CD4-positive, alpha-beta T cell treated with Interleukin-17A for 4 hours (primary cell): ENCODE measurements at regions not wholly inside any gene's neighbourhood (a gene's known extent, or its start where the extent isn't known, plus 50 kb on each side); places are given as distances from the start of the nearest gene placed in this dataset.
"Not testable (repeated sequence)": the region's sequence is repeated elsewhere in the genome, so short reads cannot be mapped to it uniquely, and the experiment has no call there.

Experiments
- DNase-seq: peaks from one replicate; pipeline ENCODE4 v3.0.0-alpha.2; 2020; ENCODE audit warnings: mixed read lengths

- DNase-seq: not testable (repeated sequence)
These were observed 4175.7 kb upstream of the OR11H1 start for GRCh38 chr22:11352287-11352686.

- DNase-seq: no peak
These were observed 4167.4 kb upstream of the OR11H1 start for GRCh38 chr22:11360632-11361031.

- DNase-seq: not testable (repeated sequence)
These were observed 4166.5 kb upstream of the OR11H1 start for GRCh38 chr22:11361496-11361895.

GRCh38 chr22:11369612-11370307 is 4158.2 kb upstream of the OR11H1 start:
- DNase-seq: not testable (repeated sequence)

- not testable (repeated sequence) for DNase-seq
These were observed 4157.7 kb upstream of the OR11H1 start for GRCh38 chr22:11370311-11370710.
